Transverse colon (tissue), 4 donors: ENCODE measurements at regions not wholly inside any gene's neighbourhood (a gene's known extent, or its start where the extent isn't known, plus 50 kb on each side); places are given as distances from the start of the nearest gene placed in this dataset.

Experiments
- DNase-seq: peaks from one replicate; pipeline ENCODE4 v3.0.0-alpha.2; 2019
- H3K27ac ChIP-seq, 4 donors: fragments of 200-600 bp; sonication (generic); 2 replicates each; pipeline ENCODE4 v1.5.1; 2016 to 2018; ENCODE audit warnings: inconsistent platforms in 4 of 4
- H3K27me3 ChIP-seq: fragments of 200-600 bp; sonication (generic); 2 replicates; pipeline ENCODE4 v1.5.1; 2017; ENCODE audit warnings: inconsistent platforms
- H3K36me3 ChIP-seq, 4 donors: fragments of 200-600 bp; sonication (generic); 2 replicates each; pipeline ENCODE4 v1.5.1; 2017 to 2019; ENCODE audit warnings: inconsistent platforms in 4 of 4
- H3K4me1 ChIP-seq, 4 donors: fragments of 200-600 bp; sonication (generic); 2 replicates each; pipeline ENCODE4 v1.5.1; 2017 to 2020; ENCODE audit warnings: inconsistent platforms in 4 of 4
- H3K4me3 ChIP-seq, 4 donors: fragments of 200-600 bp; sonication (generic); 1 replicate in 1 of 4; 2 replicates in 3 of 4; pipeline versions ENCODE4 v1.5.1 to v1.6.1; 2017 to 2019; ENCODE audit warnings: inconsistent platforms in 4 of 4
- H3K9me3 ChIP-seq, 2 donors: fragments of 200-600 bp; sonication (generic); 2 replicates each; pipeline ENCODE4 v1.5.1; 2017 to 2019; ENCODE audit warnings: inconsistent platforms in 2 of 2
- CTCF ChIP-seq, 5 experiments: fragments of 200-600 bp in 3 of 5; fragments of 450-650 bp in 2 of 5; sonication (generic) in 3 of 5; IDR thresholded peaks; 1 replicate in 2 of 5; 2 replicates in 3 of 5; pipeline ENCODE4 v1.5.1; 2016 to 2017; ENCODE audit warnings: antibody characterized with exemption in 5 of 5, inconsistent platforms in 3 of 5, mild to moderate bottlenecking in 2 of 5, moderate library complexity in 1 of 5
- EP300 ChIP-seq: sonication (generic); formaldehyde crosslinking; IDR thresholded peaks from one replicate; pipeline ENCODE4 v1.6.1; 2017; ENCODE audit warnings: antibody characterized with exemption, low read depth
- POLR2A ChIP-seq: fragments of 450-650 bp; IDR thresholded peaks from one replicate; pipeline ENCODE4 v1.6.1; 2016; ENCODE audit warnings: antibody characterized with exemption, mild to moderate bottlenecking, moderate library complexity
- POLR2AphosphoS5 ChIP-seq, 3 donors: sonication (generic); formaldehyde crosslinking; IDR thresholded peaks; one replicate each; pipeline ENCODE4 v1.6.1; 2016; ENCODE audit warnings: antibody characterized with exemption in 3 of 3
- WGBS, 2 donors: methylation state at CpG; one replicate each; pipeline ENCODE4 v1.1.5; 2018; ENCODE audit warnings: low coverage in 1 of 2; 5-methylcytosine and 5-hydroxymethylcytosine counted together
- in situ Hi-C, 4 donors: fragments of 200-750 bp; cut with MboI; loops; one replicate each; pipeline versions ENCODE4 v1.15.0 to v1.15.1; 2017; ENCODE audit warnings: low sequenced_read_pairs in 3 of 4, low pct_ligation_motif_present in 1 of 4, low pct_unique_long_range_greater_than_20kb in 1 of 4
- intact Hi-C: fragments of 100-400 bp; cut with DNase I; formaldehyde crosslinking; loops from one replicate; pipeline ENCODE4 v1.15.1; 2023; ENCODE audit warnings: low total_unique reads

DNA sequence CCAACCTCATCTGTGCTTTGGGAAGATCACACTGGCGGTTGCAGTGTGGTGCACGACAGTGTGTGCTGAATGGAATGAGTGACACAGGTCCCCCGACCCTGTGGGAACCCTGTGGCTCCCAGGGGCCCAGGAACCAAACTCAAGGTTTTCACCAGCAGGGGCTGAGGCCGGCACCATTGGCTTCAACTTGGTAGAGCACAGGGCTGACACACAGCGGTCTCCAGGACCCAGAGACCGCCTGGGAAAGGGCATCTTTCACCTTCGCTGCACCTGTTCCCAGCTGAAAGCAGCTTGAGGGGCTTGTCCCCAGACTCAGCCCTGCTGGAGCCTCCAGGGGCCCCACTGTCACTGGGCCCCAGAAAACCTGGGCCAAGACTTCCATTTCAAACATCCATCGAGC is 59.0 kb upstream of the ODC1 start:
- in situ Hi-C loops = no loop called here

GRCh38 chr2:10504994-10505820 is 57.1 kb upstream of the ODC1 start:
- Histone ChIP-seq H3K27me3 (no peaks in the 10 kb centered on the region), H3K4me1 (no peaks in the 10 kb centered on the region), H3K36me3 (no peaks in the 10 kb centered on the region), H3K9me3 (no peaks in the 10 kb centered on the region), H3K4me3 (no peak overlapping the region), H3K27ac (no peak overlapping the region)
- TF ChIP-seq POLR2AphosphoS5 (IDR thresholded peaks at IDR 0.05) (no peak), POLR2A (no peak), EP300 (no peak), CTCF (IDR thresholded peaks at IDR 0.05) (no peak)
- intact Hi-C loops (no loop called here), in situ Hi-C loops (no loop called here)
- WGBS, 2 donors = 78 to 80% methylated on average over 1 to 13 of the region's 13 CpGs
- DNase-seq = no peak

More for the DNA sequence above, 59.0 kb upstream of the ODC1 start:
- Histone ChIP-seq H3K36me3 (no peaks in the 10 kb centered on the region), H3K4me1 (no peaks in the 10 kb centered on the region), H3K4me3 (no peak overlapping the region), H3K27ac (no peak overlapping the region), H3K9me3 (no peaks in the 10 kb centered on the region), H3K27me3 (no peaks in the 10 kb centered on the region)
- 80% methylated on average over 8 of the region's 8 CpGs; no CpG with 5 or more reads in 1 of the 2 donors for WGBS, 2 donors
- intact Hi-C loops = no loop called here
- TF ChIP-seq POLR2AphosphoS5 (IDR thresholded peaks at IDR 0.05) (no peak), POLR2A (no peak), CTCF (IDR thresholded peaks at IDR 0.05) (no peak), EP300 (no peak)
- DNase-seq = no peak

GRCh38 chr2:10504370-10504993 is 56.4 kb upstream of the ODC1 start:
- H3K4me3 ChIP-seq = no peak overlapping the region
- intact Hi-C loops = no loop called here
- H3K27ac ChIP-seq = no peak overlapping the region
- TF ChIP-seq POLR2A (no peak), EP300 (no peak), POLR2AphosphoS5 (IDR thresholded peaks at IDR 0.05) (no peak), CTCF (IDR thresholded peaks at IDR 0.05) (no peak)
- no peaks in the 10 kb centered on the region for H3K9me3 ChIP-seq
- DNase-seq = no peak
- 80 to 89% methylated on average over 2 to 16 of the region's 16 CpGs for WGBS, 2 donors
- H3K27me3 ChIP-seq = no peaks in the 10 kb centered on the region
- H3K36me3 ChIP-seq = no peaks in the 10 kb centered on the region
- in situ Hi-C loops = no loop called here
- no peaks in the 10 kb centered on the region for H3K4me1 ChIP-seq

DNA sequence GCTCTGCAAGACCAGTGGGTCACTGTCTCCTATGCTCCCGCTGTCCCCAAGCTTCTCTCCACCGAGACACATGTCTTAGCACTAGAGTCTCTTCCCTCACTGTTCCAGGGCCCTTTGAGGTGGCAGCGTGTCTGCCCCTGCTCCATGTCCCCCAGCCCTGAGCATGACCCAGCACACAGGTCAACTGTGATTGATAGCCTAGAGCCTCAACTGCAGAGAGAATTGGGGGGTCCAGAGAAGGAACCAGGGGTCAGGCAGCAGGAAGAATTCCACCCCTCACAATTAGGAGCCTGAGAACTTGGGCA is 54.6 kb upstream of the ODC1 start:
- H3K27me3 ChIP-seq = no peaks in the 10 kb centered on the region
- WGBS, 2 donors = 90% methylated on average over 3 of the region's 3 CpGs; no CpG with 5 or more reads in 1 of the 2 donors
- H3K4me1 ChIP-seq = peaks cover 0 to 5% (median 2%) of the 10 kb centered on the region in 4 donors
- in situ Hi-C loops = no loop called here
- no peak overlapping the region for H3K4me3 ChIP-seq
- TF ChIP-seq EP300 (no peak), POLR2AphosphoS5 (IDR thresholded peaks at IDR 0.05) (no peak), CTCF (IDR thresholded peaks at IDR 0.05) (no peak), POLR2A (no peak)
- DNase-seq = no peak
- no peak overlapping the region for H3K27ac ChIP-seq
- no peaks in the 10 kb centered on the region for H3K36me3 ChIP-seq
- H3K9me3 ChIP-seq = no peaks in the 10 kb centered on the region
- intact Hi-C loops = no loop called here
